HG02678 (cell line): ENCODE measurements at regions not wholly inside any gene's neighbourhood (a gene's known extent, or its start where the extent isn't known, plus 50 kb on each side); places are given as distances from the start of the nearest gene placed in this dataset.

Source experiments
- ATAC-seq: cut with Tn5 transposase; IDR thresholded peaks from one replicate; pipeline ENCODE4 v1.9.1; 2021; ENCODE audit warnings: mild to moderate bottlenecking, moderate library complexity; ENCODE audit not compliant: unreplicated experiment

GRCh38 chr21:17451364-17451891 lies 61.4 kb upstream of the CXADR start:
- no peak for ATAC-seq

GRCh38 chr21:17454315-17455027 lies 58.4 kb upstream of the CXADR start:
- peak; percentile 69 for ATAC-seq

DNA sequence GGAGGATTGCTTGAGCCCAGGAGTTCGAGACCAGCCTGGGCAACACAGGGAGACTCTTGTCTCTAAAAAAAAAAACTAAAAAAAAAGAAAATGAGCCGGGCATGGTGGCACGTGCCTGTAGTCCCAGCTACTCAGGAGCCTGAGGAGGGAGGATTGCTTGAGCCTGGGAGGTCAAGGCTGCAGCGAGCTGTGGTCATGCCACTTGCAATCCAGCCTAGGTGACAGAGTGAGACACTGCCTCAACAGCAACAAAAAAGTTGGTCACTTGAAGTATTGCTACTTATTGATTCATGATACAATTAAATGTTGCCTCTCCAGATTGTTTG lies 57.9 kb upstream of the CXADR start:
- ATAC-seq, result no peak

GRCh38 chr21:17455451-17455850 lies 57.4 kb upstream of the CXADR start:
- no peak for ATAC-seq

DNA sequence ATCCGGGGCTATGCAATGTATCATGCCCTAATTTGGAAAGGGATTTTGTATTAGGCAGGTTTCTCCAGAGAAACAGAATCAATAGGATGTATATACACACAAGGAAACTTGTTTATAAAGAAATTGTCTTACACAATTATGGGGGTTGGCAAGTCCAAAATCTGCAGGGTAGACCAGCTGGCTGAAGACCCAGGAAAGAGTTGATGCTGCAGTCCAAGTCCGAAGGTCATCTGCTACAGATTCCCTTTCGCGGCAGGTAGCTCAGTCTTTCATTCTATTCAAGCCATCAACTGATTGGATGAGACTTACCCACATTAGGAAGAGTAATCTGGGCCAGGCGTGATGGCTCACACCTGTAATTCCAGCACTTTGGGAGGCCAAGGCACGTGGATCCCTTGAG lies 54.6 kb upstream of the CXADR start:
- no peak for ATAC-seq

GRCh38 chr21:17460094-17460493 lies 52.7 kb upstream of the CXADR start:
- no peak for ATAC-seq

DNA sequence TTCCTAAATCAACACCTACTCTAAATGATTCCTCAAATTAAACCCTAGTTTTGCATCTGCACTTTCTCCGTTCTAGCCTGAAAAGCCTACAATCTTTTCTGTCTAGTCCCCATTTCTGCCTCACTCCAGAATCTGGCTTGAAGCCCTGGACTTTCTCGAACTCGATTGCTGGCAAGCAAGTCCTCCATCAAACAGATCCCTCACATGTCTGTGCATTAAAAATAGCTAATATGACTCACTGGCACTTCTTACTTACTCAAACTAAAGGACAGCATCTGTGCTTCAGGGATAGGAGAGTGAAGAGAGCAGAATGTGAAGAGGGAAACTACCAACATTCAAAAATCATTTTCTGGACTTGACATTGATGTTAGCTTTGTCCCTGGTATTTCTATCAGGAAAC lies 51.8 kb upstream of the CXADR start:
- ATAC-seq, result no peak

GRCh38 chr21:17461582-17461981 lies 51.3 kb upstream of the CXADR start:
- no peak for ATAC-seq

DNA sequence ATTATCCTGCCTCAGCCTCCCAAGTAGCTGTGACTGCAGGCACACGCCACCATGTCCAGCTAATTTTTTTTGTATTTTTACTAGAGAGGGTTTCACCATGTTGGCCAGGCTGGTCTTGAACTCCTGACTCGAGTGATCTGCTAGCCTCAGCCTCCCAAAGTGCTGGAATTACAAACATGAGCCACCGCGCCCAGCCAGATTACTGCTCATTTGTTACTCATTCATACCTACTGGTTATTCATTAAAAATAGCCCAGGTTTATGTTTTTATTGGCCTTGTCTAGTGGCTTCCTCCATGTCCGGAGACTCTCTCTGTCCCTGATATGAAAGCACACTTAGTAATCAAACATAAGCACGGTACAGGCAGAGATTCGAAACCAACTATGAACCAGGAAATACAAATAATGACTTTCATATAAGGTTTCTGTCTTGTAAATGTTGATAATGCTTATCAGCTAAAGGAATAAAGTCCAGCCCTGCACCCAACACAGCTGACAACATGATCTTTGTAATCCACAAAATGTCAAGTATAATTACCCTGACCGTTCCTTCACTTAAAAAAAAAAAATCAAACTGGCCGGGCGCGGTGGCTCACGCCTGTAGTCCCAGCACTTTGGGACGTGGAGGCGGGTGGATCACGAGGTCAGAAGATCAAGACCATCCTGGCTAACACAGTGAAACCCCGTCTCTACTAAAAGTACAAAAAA lies 50.4 kb upstream of the CXADR start:
- ATAC-seq, result no peak
